Left renal pelvis (tissue), 4 donors: ENCODE measurements at regions not wholly inside any gene's neighbourhood (a gene's known extent, or its start where the extent isn't known, plus 50 kb on each side); places are given as distances from the start of the nearest gene placed in this dataset.

ENCODE experiments used
- DNase-seq, 4 donors: peaks; one replicate each; pipeline ENCODE4 v3.0.0-alpha.2; 2013; ENCODE audit warnings: low read depth in 4 of 4, low spot score in 3 of 4

DNA sequence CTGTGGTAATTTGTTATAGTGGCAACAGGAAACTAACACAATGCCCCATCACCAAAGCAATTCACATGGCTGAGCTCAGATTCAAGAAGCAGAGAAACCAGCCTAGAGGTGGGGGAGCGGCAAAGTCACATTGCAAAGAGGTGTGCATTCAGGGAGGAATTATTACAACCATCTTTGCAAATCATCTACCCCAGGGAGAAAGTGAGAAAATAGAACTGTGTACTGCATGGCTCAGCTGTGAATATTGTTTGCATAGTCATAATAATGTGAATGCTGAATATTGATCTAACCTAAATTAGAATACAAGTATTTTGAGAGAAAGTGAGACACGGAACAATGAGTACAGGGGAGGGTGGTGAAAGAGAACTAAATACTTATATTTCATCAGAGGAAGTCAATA is 387.9 kb downstream of the BCOR start:
- no peak for DNase-seq

DNA sequence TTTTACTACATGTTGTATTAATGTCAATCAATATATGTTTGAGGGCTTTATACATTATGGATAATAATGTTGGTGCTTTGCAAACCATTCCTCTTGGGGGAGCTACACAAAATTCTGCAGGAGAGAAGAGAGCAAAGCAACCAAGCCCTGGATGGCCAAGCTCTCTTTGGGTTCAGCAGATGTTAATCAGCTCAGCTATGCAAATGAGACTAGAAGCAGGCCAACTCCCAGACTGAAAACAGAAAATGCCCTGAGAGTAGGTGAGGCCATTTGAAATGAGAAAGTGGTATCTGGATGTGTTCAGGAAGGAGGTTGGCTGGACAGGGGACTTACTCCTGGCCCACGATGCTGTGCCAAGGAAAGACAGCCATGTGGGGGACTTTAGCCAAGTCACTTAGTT is 387.0 kb downstream of the BCOR start:
- DNase-seq: no peak

DNA sequence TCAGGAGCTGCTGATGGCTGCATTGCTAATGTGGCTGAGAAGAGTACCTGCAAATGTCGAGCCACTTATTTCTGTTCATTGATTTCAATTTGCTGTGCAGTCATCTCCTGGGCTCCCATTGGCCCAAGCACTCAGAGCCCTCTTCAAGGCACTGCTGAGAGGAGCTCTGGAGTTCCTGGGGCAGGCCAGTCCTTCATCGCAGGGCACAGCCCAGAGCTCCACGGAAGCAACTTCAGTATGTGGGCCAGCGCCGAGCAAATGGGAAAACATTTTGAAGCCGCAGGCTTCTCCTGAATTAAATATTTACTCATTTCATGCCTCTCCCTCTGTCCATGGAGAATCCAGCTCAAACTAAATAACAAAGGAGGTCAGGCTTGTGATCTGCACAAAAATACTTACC is 383.3 kb downstream of the BCOR start:
- no peak for DNase-seq

DNA sequence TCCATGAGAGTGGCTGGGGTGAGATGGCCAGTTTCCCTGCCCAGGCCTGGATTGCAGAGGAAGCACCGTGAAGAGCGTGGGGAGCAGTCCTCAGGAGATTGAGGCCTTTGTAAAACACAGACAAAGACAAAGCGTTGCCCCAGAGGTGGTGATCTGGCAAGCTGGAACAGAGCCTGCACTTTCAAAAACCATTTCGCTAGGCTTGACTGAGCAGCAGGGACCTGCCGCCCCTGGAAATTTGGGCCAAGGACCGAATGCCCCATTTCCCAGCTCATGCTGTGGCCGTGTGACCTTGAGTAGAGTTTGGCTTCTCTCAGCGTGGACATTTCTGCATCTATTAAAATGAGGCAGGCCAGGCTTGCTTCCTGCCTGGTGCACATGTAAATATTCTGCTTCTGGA is 381.4 kb downstream of the BCOR start:
- no peak for DNase-seq

DNA sequence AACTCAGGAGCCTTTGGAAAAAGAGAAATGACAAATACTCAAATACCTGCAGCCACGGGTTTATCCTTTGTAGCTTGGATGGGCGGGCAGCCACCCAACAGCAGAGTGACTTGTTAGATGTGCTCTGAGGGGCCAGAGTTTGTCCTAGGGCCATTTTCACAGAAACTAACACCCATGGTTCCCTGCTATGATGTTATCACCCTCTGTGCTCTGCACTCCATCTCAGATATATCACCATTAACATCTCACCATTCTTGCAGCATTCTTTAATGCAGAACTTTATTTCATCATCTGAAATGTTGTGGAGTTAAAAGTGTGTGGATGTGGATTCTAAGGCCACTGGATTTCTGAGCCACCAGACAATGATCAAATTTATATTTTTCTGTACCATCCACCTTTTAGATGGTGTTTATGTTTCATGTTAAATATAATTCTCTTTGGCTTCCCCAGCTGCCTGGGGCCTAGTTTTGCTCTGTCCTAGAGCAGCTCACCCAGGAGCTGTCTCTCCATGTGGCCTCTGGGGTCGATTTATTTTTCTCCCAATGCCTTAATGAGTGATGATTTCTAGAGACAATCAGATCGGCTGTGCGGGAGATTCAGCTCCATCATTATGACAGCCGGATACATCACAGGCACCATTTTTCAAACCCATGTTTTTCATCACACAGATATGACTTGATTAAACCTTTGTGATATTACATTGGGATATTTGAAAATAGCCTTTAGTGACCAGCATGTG is 380.8 kb downstream of the BCOR start:
- no peak for DNase-seq

DNA sequence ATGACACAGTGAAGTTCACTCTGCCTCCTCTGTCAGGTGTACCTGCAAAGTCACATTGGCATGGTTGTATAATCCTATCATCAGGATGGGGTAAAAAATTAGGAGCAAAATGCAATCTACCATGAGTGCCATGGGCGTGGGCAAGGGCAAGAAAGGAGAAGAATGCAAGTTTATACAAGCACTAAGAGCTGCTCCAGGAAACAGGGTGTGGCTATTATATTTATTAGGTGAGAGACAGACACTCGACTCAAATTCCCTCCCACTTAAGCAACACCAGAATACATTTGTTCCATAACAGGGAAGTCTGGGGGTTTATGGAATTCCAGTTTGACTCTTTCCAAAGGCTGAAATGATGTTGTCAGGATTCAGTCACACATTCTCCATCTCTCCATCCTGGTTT is 378.8 kb downstream of the BCOR start:
- no peak for DNase-seq

DNA sequence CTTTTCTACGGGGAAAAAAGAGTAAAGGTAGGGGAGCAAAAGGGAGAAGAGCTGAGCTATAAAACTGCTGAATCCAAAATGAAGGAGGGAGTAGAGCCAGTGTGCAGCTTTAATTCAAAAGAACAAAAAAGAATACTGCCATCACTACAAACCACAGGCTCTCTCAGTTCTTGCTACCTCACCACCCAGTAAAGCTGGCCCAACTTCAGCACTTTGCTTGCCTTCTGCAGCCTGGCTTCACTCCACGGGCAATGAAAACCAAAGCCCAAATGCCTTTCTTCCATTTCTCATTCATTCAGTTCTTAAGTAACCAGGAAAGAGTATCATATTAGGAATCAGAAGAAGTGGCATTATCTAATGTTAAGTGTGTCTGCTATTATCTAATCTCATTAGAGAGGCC is 376.8 kb downstream of the BCOR start:
- DNase-seq: no peak

DNA sequence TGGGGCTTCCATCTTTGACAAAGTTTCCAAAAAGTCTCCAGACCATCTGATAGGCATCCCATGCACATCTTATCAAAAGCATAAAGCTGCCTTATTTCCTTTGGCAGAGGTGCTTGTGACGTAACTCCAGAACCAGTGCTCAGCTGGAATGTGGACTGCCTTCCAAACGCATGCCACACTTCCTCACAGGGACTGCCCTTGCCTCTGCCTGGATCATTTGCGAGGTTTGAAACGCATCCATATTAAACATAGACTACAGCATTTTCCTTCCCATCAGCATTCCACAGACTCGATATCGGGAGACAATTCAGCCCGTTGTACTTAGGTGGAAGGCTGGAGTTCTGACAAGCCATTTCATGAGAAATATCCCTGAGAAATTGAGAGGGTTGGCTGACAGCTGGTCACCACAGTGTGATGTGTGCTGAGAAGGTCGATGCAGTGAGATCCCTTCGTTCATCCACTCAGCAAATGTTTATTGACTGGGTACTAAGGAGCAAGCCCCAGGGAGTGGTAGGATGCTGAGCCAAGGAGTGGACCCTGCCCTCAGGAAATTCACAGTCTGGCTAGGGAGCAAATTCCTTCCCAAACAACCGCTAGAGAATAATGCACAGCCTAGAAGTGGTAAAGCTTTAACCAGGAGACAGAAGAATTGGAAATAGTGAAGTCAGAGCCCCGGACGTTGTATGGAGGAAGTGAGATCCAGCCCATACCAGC is 376.0 kb downstream of the BCOR start:
- DNase-seq: no peak

DNA sequence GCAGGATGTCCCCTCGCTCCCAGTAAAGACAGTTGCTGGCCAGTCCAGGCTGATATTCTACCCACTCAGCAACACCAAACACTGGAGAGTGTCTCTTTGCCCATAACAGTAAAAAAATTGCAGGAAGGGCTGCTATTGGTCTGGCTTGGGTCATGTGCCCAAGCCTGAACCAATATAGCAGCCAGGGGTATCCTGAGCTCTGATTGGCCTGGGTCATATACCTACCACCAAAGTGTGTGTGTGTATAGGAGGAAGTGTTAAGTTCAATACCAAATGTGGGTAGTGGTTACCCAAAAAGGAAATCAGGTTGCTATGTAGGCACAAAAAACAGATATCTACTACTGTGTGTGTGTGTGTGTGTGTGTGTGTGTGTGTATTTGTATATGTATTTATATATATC is 373.2 kb downstream of the BCOR start:
- no peak for DNase-seq

DNA sequence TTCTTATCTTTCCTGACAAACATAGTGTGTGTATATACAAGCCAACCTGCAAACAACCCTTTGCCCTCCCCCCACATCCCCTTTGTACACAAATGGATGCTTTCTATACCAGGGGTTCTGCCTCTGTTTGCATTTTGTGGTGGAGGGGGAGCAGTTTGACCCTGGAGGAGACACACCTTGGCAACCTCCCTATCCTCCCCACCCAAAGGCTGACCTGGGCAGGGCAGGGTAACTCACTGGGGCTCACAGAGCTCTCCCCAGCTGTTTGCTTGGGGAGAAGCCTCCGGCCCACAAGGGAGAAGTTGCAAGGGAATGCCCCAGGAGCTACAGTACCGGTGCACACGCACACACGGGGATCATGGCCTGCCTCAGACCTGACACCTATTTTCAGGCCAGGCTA is 372.6 kb downstream of the BCOR start:
- DNase-seq: no peak

DNA sequence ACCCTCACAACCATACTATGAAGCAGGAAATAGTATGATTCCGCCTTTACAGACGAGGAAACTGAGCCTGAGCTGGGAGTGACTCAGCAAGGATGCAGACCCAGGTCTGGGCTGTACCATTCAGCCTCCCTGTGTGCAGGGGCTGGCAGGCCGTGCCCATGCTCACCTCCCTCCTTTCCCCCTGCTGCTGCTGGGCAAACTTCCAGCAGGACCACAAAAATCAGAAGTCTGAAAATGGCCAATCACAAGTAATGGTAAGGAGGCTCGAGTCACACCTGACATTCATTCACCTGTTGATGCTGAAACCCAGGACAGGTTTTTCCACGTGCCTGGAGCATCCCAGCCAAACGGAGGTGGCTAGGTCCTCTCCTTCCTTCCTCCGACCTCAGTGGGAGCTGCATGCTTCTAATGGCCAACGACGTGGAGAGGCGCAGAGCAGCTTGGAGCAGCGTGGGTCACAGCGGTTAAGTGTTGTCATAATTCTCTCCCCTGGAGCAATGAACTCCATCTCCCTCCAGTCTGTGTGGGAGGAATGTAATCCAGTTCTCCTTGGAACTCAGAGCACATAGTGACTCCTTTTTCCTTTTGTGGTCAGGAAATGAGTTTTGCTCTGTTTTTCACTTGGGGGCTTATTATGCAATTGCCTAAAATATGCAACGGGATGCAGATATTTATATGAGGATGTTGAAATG is 371.7 kb downstream of the BCOR start:
- peak in 1 of 4 donors; percentile 56 for DNase-seq

DNA sequence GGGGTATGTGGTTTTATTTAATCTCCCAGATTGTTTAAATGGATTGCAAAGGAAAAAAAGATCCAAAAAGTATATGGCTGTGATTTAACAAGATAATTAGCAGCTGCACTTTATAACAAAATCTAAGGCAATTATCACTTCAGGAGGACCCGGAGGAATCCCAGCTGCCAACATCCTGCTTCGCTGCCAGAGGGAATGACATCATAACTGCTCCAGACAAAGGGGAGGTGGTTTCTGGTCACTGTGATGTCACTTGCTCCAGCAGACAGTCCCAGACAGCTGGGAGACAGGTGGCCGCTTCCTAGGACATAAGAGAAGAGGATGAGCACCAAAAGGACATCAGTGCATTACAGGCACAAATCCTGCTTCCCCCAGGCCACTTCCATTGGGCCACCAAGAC is 371.0 kb downstream of the BCOR start:
- no peak for DNase-seq

DNA sequence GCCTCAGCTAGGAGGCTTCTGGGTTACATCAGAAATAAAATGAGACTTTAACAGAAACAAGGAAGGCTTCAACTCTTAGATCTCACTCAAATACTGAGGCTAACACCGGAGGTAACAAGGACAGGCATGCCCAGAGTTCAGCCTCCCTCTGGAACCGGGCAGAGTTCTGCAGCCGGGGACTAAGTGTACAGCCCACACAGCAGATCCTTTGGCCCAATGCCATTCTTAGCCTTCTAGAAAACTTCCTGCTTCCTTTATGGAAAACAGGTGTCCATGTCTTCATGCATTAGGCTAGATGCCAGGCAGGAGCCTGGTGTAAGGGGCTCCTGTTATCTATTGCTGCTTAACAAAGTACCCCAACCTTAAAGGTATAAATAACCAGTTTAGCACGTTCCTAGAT is 369.7 kb downstream of the BCOR start:
- DNase-seq: no peak

DNA sequence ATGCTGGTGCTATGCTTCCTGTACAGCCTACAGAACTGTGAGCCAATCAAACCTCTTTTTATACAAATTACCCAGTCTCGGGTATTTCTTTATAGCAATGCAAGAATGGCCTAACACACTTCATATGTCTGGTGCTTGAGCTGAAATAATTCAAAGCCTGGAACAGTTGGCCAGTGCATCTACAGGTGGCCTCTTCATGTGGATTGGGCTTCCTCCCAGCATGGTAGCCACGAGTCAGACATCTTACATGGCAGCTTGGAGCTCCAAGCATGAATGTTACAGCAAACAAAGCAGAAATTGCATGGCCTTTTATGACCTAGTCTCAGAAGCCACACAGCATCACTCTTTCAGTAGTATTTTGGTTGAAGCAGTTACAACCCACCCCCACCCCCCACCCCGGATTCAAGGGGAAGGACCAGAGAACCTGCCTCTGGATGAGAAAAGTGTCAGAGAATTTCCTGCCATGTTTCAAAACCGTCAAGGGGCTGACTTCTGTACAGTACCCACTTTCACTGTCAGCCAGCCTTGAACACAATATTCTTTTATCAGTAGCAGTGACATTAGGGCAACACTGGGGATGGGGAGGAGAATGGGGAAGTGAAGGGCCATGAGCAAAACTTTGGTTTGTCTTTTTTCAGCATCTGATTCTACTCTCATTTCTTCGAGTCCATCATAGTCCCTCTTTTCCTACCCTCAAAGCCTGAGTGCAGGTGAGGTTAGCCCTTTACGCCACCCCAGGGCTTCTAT is 368.7 kb downstream of the BCOR start:
- DNase-seq: no peak

DNA sequence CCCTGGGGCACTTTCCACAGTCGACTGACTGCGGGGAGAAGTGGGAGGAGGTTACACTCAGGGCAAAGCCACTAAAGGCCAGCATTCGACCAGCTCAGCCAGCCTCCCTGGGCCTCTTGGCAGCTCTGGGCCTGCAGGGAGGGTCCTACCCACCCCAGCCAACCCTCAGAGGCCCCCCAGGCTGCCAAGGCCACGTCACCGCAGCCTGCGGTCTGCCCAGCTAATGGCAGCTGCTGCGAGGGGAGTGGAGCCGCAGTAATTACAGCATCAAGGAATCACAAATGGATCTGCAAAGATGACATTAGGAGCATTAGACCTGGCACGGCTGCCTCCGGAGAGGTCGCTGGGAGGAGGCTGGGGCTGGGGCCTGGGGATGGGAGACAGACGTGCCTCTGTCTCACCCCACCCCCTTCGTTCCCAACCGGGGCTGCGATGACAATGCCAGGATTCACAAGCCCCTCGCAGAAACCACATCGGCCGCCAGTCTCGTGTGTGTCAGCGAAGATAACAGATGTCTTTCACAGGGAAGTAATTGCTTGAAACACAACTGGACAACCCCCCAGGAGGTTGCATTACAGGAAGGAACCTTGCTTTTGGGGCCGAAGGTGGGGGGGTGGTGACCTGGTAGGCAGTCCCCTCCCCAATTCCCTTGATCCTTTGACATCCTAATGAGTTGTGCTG is 367.6 kb downstream of the BCOR start:
- DNase-seq: no peak

DNA sequence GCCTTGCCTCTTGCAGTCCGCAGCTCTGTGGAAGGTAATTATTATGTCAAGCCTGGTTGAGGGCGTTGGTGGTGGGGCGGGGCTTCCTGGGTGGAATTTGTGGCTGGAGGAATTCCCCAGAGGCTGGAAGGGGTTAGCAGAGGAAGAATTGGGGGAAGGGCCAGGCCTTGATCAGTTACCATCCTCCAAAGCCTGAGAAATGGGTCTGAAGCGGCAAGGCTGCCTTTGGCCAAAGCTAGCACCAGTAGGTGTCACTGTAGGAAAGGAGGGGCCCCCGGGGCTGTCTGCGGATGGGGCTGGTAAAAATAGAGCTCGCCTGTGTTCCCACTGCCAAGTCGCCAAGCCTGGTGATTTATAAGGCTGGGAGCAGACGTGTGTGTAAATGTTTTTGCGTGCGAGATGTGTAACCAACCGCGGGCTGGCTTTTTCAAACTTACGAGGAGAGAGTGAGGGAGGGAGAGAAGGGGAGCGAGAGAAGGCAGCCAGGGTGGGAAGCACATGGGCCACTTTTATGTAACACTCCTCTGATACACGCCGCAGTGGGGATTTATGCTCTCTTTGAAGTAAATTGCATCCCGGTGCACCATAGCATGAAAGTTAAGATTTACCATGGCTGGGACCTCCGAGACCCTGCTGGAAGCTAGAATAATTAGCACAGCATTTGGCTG is 367.0 kb downstream of the BCOR start:
- peak in 1 of 4 donors; percentile 67 for DNase-seq

DNA sequence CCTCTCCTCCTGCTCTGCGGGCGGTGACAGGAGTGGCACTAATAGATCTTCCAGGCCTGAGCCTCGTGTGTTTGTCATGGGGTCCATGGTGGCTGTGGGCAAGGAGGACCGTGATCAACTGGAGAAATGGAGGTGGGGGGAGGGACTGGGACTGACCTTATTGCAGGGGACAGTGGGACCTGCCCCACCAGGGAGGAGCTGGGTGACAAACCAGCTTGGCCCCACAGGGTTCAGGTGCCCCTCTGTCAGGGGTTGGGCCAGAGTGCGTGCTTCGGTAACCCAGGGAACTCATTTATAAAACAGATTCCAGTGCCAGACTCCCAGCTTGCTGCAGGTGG is 366.5 kb downstream of the BCOR start:
- no peak for DNase-seq

DNA sequence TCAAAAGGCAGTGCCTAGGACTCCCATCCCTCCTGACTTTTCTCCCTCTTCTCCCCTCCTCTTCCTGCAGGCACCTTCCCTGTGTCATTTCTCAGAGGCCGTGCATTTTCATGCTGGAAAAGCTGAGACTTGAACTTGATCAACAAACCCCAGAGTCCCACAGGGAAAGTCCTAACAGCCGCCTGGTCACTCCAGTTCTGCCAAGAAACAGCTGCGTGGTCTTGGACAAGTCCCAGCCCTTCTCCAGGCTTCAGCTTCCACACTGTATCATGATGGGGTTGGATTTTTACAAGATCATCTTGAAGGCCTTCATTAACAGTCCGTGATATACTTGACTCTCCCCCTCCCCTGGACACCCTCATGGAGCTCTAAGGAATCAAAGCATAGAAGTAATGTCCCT is 366.0 kb downstream of the BCOR start:
- DNase-seq: no peak

DNA sequence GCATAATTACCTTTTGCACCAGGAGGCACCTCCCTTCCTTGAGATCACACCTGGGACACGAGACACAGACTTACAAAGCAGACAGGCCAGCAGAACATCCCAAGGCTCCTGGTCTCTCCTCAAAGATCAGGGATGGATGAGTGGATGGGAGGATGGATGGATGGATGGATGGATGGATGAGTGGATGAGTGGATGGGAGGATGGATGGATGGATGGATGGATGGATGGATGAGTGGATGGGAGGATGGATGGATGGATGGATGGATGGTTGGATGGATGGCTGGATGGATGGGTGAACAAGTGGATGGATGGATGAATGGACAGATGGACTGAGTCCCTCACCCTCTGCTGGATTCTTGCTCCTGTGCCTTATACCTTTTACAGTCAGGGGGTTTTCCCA is 364.0 kb downstream of the BCOR start:
- no peak for DNase-seq

DNA sequence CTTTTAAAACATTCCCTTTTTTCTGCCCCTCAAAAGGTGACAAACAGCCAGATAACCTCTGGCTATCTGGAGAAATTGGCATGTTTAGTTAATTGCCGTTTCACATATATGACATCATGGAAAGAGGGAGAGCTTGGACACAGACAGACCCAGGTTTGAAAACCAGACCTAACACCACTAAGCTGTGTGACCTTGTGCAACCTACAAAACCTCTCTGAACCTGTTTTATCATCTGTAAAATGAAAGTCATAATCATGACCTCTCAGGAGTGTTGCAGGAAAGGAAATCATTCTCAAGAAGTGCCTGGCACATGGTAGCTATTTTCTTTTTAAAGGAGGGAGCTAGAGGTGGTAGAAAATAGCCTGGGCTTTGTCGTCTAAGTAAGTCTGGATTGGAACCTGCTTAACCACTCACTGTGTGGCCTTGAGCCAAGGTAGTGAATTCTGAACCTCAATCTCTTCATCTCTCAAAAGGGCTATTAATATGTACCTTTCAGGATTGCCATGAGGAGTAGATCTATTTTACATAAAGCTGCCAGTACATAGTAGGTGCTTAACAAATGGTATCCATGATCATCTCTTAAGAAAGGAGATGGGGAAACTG is 363.5 kb downstream of the BCOR start:
- no peak for DNase-seq
